ENCODE measurements at regions not wholly inside any gene's neighbourhood (a gene's known extent, or its start where the extent isn't known, plus 50 kb on each side); places are given as distances from the start of the nearest gene placed in this dataset.
"Not testable (repeated sequence)": the region's sequence is repeated elsewhere in the genome, so short reads cannot be mapped to it uniquely, and the experiment has no call there.

GRCh38 chr21:5217933-5218332, 5303.4 kb upstream of the TPTE start:
- H3K9me3 Mint-ChIP-seq: peaks cover 32% of the 10 kb centered on the region
- H3K27me3 Mint-ChIP-seq; CTCF ChIA-PET; POLR2A ChIA-PET; H3K27ac Mint-ChIP-seq; H3K36me3 Mint-ChIP-seq (ENCODE audit: low read depth); intact Hi-C loops (cut with micrococcal nuclease); H3K4me1 Mint-ChIP-seq (ENCODE audit: low read depth); DNase-seq; ATAC-seq; H3K4me3 Mint-ChIP-seq: not testable (repeated sequence)

- ATAC-seq; H3K36me3 Mint-ChIP-seq (ENCODE audit: low read depth); intact Hi-C loops (cut with micrococcal nuclease); DNase-seq; H3K4me3 Mint-ChIP-seq; H3K27ac Mint-ChIP-seq; CTCF ChIA-PET; H3K4me1 Mint-ChIP-seq (ENCODE audit: low read depth); POLR2A ChIA-PET; H3K27me3 Mint-ChIP-seq: not testable (repeated sequence)
- H3K9me3 Mint-ChIP-seq: peaks cover 46% of the 10 kb centered on the region
Measured at GRCh38 chr21:5219988-5220387, 5301.4 kb upstream of the TPTE start.

GRCh38 chr21:5220468-5220867, 5300.9 kb upstream of the TPTE start:
- H3K27ac Mint-ChIP-seq; CTCF ChIA-PET; POLR2A ChIA-PET; ATAC-seq; H3K4me3 Mint-ChIP-seq; H3K36me3 Mint-ChIP-seq (ENCODE audit: low read depth); H3K4me1 Mint-ChIP-seq (ENCODE audit: low read depth); H3K27me3 Mint-ChIP-seq; intact Hi-C loops (cut with micrococcal nuclease): not testable (repeated sequence)
- DNase-seq: peak; percentile 4
- peaks cover 49% of the 10 kb centered on the region for H3K9me3 Mint-ChIP-seq

GRCh38 chr21:5221458-5222050, 5299.8 kb upstream of the TPTE start:
- intact Hi-C loops (cut with micrococcal nuclease); H3K27ac Mint-ChIP-seq; CTCF ChIA-PET; ATAC-seq; DNase-seq; H3K27me3 Mint-ChIP-seq; H3K4me1 Mint-ChIP-seq (ENCODE audit: low read depth); H3K36me3 Mint-ChIP-seq (ENCODE audit: low read depth); H3K4me3 Mint-ChIP-seq; POLR2A ChIA-PET: not testable (repeated sequence)
- H3K9me3 Mint-ChIP-seq: peaks cover 52% of the 10 kb centered on the region

GRCh38 chr21:5222996-5223782, 5298.2 kb upstream of the TPTE start:
- H3K4me3 Mint-ChIP-seq; H3K27me3 Mint-ChIP-seq; H3K4me1 Mint-ChIP-seq (ENCODE audit: low read depth); DNase-seq; H3K36me3 Mint-ChIP-seq (ENCODE audit: low read depth); H3K27ac Mint-ChIP-seq; CTCF ChIA-PET; intact Hi-C loops (cut with micrococcal nuclease); ATAC-seq; POLR2A ChIA-PET: not testable (repeated sequence)
- peaks cover 51% of the 10 kb centered on the region for H3K9me3 Mint-ChIP-seq

- H3K4me1 Mint-ChIP-seq (ENCODE audit: low read depth): not testable (repeated sequence)
Measured at GRCh38 chr21:5224156-5224555, 5297.2 kb upstream of the TPTE start.

GRCh38 chr21:5227252-5227651, 5294.1 kb upstream of the TPTE start:
- CTCF ChIA-PET, DNase-seq: not testable (repeated sequence)
- H3K9me3 Mint-ChIP-seq: peaks cover 49% of the 10 kb centered on the region

More at GRCh38 chr21:5224156-5224555, 5297.2 kb upstream of the TPTE start:
- H3K36me3 Mint-ChIP-seq (ENCODE audit: low read depth); DNase-seq; H3K4me3 Mint-ChIP-seq; H3K27me3 Mint-ChIP-seq; POLR2A ChIA-PET; CTCF ChIA-PET; ATAC-seq; H3K27ac Mint-ChIP-seq; intact Hi-C loops (cut with micrococcal nuclease): not testable (repeated sequence)
- peaks cover 54% of the 10 kb centered on the region for H3K9me3 Mint-ChIP-seq

GRCh38 chr21:5230561-5230960, 5290.8 kb upstream of the TPTE start:
- DNase-seq; intact Hi-C loops (cut with micrococcal nuclease); H3K27ac Mint-ChIP-seq; ATAC-seq; H3K4me1 Mint-ChIP-seq (ENCODE audit: low read depth); POLR2A ChIA-PET; H3K4me3 Mint-ChIP-seq; H3K36me3 Mint-ChIP-seq (ENCODE audit: low read depth); H3K27me3 Mint-ChIP-seq; CTCF ChIA-PET: not testable (repeated sequence)
- H3K9me3 Mint-ChIP-seq: peaks cover 42% of the 10 kb centered on the region

More at GRCh38 chr21:5227252-5227651, 5294.1 kb upstream of the TPTE start:
- H3K4me3 Mint-ChIP-seq; H3K4me1 Mint-ChIP-seq (ENCODE audit: low read depth); intact Hi-C loops (cut with micrococcal nuclease); POLR2A ChIA-PET; H3K36me3 Mint-ChIP-seq (ENCODE audit: low read depth); ATAC-seq; H3K27ac Mint-ChIP-seq; H3K27me3 Mint-ChIP-seq: not testable (repeated sequence)

- CTCF ChIA-PET; ATAC-seq; DNase-seq; intact Hi-C loops (cut with micrococcal nuclease); H3K36me3 Mint-ChIP-seq (ENCODE audit: low read depth); H3K4me1 Mint-ChIP-seq (ENCODE audit: low read depth); H3K27me3 Mint-ChIP-seq; H3K4me3 Mint-ChIP-seq; POLR2A ChIA-PET; H3K27ac Mint-ChIP-seq: not testable (repeated sequence)
- peaks cover 43% of the 10 kb centered on the region for H3K9me3 Mint-ChIP-seq
Measured at GRCh38 chr21:5231261-5231660, 5290.1 kb upstream of the TPTE start.

- intact Hi-C loops (cut with micrococcal nuclease); H3K27ac Mint-ChIP-seq; H3K4me1 Mint-ChIP-seq (ENCODE audit: low read depth); ATAC-seq; CTCF ChIA-PET; DNase-seq; H3K4me3 Mint-ChIP-seq; POLR2A ChIA-PET; H3K36me3 Mint-ChIP-seq (ENCODE audit: low read depth); H3K27me3 Mint-ChIP-seq: not testable (repeated sequence)
- peaks cover 39% of the 10 kb centered on the region for H3K9me3 Mint-ChIP-seq
Measured at GRCh38 chr21:5232176-5232958, 5289.0 kb upstream of the TPTE start.

- ATAC-seq; H3K36me3 Mint-ChIP-seq (ENCODE audit: low read depth); H3K27ac Mint-ChIP-seq; CTCF ChIA-PET; intact Hi-C loops (cut with micrococcal nuclease); POLR2A ChIA-PET; H3K4me3 Mint-ChIP-seq; H3K27me3 Mint-ChIP-seq; DNase-seq; H3K4me1 Mint-ChIP-seq (ENCODE audit: low read depth): not testable (repeated sequence)
- H3K9me3 Mint-ChIP-seq: peaks cover 29% of the 10 kb centered on the region
Measured at GRCh38 chr21:5235761-5236160, 5285.6 kb upstream of the TPTE start.
